ENCODE measurements at regions not wholly inside any gene's neighbourhood (a gene's known extent, or its start where the extent isn't known, plus 50 kb on each side); places are given as distances from the start of the nearest gene placed in this dataset.
"Not testable (repeated sequence)": the region's sequence is repeated elsewhere in the genome, so short reads cannot be mapped to it uniquely, and the experiment has no call there.

GRCh38 chr12:33636930-33637329, 197.3 kb upstream of the SYT10 start:
- TF ChIP-seq CTCF (IDR thresholded peaks at IDR 0.05; ENCODE audit: poor library complexity, severe bottlenecking); MXI1 (conservative IDR thresholded peaks at IDR 0.05; ENCODE audit: poor library complexity, severe bottlenecking); SMC3 (conservative IDR thresholded peaks at IDR 0.05; ENCODE audit: poor library complexity); EZH2 (IDR thresholded peaks at IDR 0.05; ENCODE audit: borderline replicate concordance, insufficient read depth, low read length, poor library complexity, severe bottlenecking); EP300 (conservative IDR thresholded peaks at IDR 0.05; ENCODE audit: poor library complexity, severe bottlenecking); TAF1 (IDR thresholded peaks at IDR 0.05; ENCODE audit: low read depth); POLR2AphosphoS5 (IDR thresholded peaks at IDR 0.05); REST (IDR thresholded peaks at IDR 0.05; ENCODE audit: borderline replicate concordance): not testable (repeated sequence)

Measured in neural cell (in vitro differentiated cells).